ENCODE measurements at regions not wholly inside any gene's neighbourhood (a gene's known extent, or its start where the extent isn't known, plus 50 kb on each side); places are given as distances from the start of the nearest gene placed in this dataset.

DNA sequence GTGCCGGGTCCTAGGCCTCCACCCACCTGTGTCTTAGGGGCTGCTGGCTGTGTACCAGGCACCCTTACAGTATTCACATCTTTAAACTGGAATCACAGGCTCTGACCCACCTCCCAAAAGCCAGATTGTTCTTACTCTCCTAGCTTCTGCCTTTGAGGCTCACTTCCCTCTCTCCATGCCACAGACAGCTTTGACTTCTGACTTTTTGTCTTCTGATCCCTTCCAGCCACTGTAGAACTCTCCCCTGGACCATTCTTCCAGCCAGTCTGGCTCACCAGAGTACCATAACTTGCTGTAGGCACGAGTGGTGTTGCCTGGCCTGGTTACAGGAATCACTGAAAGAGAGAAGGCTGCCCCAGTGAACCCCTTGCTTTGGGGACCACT lies 58.1 kb upstream of the STUM start:
- Histone ChIP-seq H3K4me2 (ENCODE audit: low read length) (no peak overlapping the region), H3K79me2 (ENCODE audit: low read length) (no peaks in the 10 kb centered on the region), H3K27me3 (ENCODE audit: low read length) (no peaks in the 10 kb centered on the region), H3K27ac (ENCODE audit: low read length) (no peak overlapping the region), H3K9ac (ENCODE audit: low read length) (no peak overlapping the region), H2AFZ (ENCODE audit: low read length) (no peak overlapping the region), H4K20me1 (ENCODE audit: low read length) (no peaks in the 10 kb centered on the region), H3K4me3 (ENCODE audit: low read length) (no peak overlapping the region), H3K4me1 (ENCODE audit: insufficient read depth, low read length) (peaks cover 19% of the 10 kb centered on the region), H3K9me3 (ENCODE audit: low read length) (no peaks in the 10 kb centered on the region), H3K36me3 (ENCODE audit: low read depth, low read length) (no peaks in the 10 kb centered on the region), H3F3A (ENCODE audit: low read length, unreplicated experiment) (no peaks in the 10 kb centered on the region), H3K9me2 (replicated peaks; ENCODE audit: low read length) (no peaks in the 10 kb centered on the region)
- CTCF ChIA-PET, result no interaction called here
- intact Hi-C loops (cut with micrococcal nuclease), result no loop called here
- no peak for TF ChIP-seq EZH2phosphoT487 (IDR thresholded peaks at IDR 0.05; ENCODE audit: borderline replicate concordance, low read length)
- TF ChIP-seq CTCF (conservative IDR thresholded peaks at IDR 0.05; ENCODE audit: low read depth, low read length), result no peak
- no peak for TF ChIP-seq EZH2 (IDR thresholded peaks at IDR 0.05; ENCODE audit: low read length, unreplicated experiment)
- DNase-seq (no peak), ATAC-seq (no peak)
- BruUV-seq (replicated peaks), result no TSS peak
- POLR2A ChIA-PET (ENCODE audit: unreplicated experiment), result interaction anchor here (0.6 kb wide), 1 partner anchor 236 kb away, joined by 9 read pairs; no protein-coding TSS in a partner anchor

DNA sequence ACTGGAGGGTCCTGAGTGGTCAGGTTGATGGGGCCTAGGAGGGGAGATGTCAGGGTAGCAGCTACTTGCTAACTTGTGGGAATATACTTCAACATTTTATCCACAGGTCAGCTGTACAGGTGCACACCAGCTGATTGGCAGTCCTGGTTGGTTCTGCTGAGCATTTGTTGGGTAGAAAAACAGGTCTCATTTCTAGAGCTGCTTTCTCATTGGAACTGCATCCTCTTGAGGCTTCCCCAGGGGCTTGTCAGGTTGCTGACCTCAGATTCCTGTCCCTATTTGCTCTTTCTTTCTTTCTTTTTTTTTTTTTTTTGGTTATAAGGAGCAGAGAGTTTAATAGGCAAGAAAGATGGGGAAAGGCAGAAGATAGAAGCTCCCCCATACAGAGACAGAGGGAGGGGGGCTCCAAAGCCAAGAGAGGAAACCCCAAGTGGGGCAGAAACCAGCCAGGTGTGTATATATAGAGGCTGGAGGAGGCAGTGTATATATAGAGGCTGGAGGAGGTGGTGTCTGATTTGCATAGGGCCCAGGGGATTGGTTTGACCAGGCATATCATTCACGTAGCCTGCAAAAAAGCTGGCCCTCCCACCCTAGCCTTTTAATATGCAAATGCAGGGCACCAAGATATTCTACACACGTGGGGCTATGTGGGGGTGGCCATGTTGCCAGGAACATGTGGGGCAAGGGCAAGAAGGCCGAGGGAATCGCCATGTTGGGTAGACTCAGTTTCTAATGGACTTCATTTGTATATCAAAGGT lies 57.3 kb upstream of the STUM start:
- no TSS peak for BruUV-seq (replicated peaks)

More for the DNA sequence above, 57.3 kb upstream of the STUM start:
- no peaks in the 10 kb centered on the region for H3F3A ChIP-seq (ENCODE audit: low read length, unreplicated experiment)
- H3K9me2 ChIP-seq (replicated peaks; ENCODE audit: low read length), result no peaks in the 10 kb centered on the region
- H3K9ac ChIP-seq (ENCODE audit: low read length), result no peak overlapping the region
- intact Hi-C loops (cut with micrococcal nuclease), result no loop called here
- no peaks in the 10 kb centered on the region for H4K20me1 ChIP-seq (ENCODE audit: low read length)
- POLR2A ChIA-PET (ENCODE audit: unreplicated experiment), result no interaction called here
- no peaks in the 10 kb centered on the region for H3K27me3 ChIP-seq (ENCODE audit: low read length)
- peaks cover 25% of the 10 kb centered on the region for H3K4me1 ChIP-seq (ENCODE audit: insufficient read depth, low read length)
- no peak for DNase-seq
- H2AFZ ChIP-seq (ENCODE audit: low read length), result no peak overlapping the region
- no peak overlapping the region for H3K4me3 ChIP-seq (ENCODE audit: low read length)
- H3K9me3 ChIP-seq (ENCODE audit: low read length), result no peaks in the 10 kb centered on the region
- TF ChIP-seq EZH2phosphoT487 (IDR thresholded peaks at IDR 0.05; ENCODE audit: borderline replicate concordance, low read length) (no peak), EZH2 (IDR thresholded peaks at IDR 0.05; ENCODE audit: low read length, unreplicated experiment) (no peak), CTCF (conservative IDR thresholded peaks at IDR 0.05; ENCODE audit: low read depth, low read length) (no peak)
- no peak overlapping the region for H3K4me2 ChIP-seq (ENCODE audit: low read length)
- H3K79me2 ChIP-seq (ENCODE audit: low read length), result no peaks in the 10 kb centered on the region
- H3K27ac ChIP-seq (ENCODE audit: low read length), result no peak overlapping the region
- CTCF ChIA-PET, result no interaction called here
- ATAC-seq, result no peak
- no peaks in the 10 kb centered on the region for H3K36me3 ChIP-seq (ENCODE audit: low read depth, low read length)

All from PC-3 (cell line).